H9 (cell line): ENCODE measurements at regions not wholly inside any gene's neighbourhood (a gene's known extent, or its start where the extent isn't known, plus 50 kb on each side); places are given as distances from the start of the nearest gene placed in this dataset.

ENCODE experiments used
- DNase-seq: peaks from one replicate; pipeline ENCODE4 v3.0.0-alpha.2; 2017
- H2AFZ ChIP-seq: one replicate; pipeline ENCODE4 v1.6.1; 2013; ENCODE audit warnings: mild to moderate bottlenecking, low read length, control low read depth, moderate library complexity
- H2AK5ac ChIP-seq: 2 replicates; pipeline ENCODE4 v1.6.1; 2013; ENCODE audit warnings: low read length, control low read depth, mixed read lengths; ENCODE audit not compliant: insufficient read length
- H2BK120ac ChIP-seq: one replicate; pipeline ENCODE4 v1.6.1; 2013; ENCODE audit warnings: low read depth, mild to moderate bottlenecking, low read length, control low read depth, inconsistent platforms; ENCODE audit not compliant: poor library complexity, severe bottlenecking
- H2BK12ac ChIP-seq: 2 replicates; pipeline ENCODE4 v1.6.1; 2013; ENCODE audit warnings: low read length, control low read depth, mixed read lengths, low read depth; ENCODE audit not compliant: insufficient read length
- H2BK15ac ChIP-seq: 2 replicates; pipeline ENCODE4 v1.6.1; 2013; ENCODE audit warnings: low read depth, low read length, control low read depth
- H2BK20ac ChIP-seq: one replicate; pipeline ENCODE4 v1.6.1; 2013; ENCODE audit warnings: low read depth, mild to moderate bottlenecking, low read length, control low read depth, inconsistent platforms; ENCODE audit not compliant: poor library complexity, severe bottlenecking
- H2BK5ac ChIP-seq: 2 replicates; pipeline ENCODE4 v1.6.1; 2013; ENCODE audit warnings: low read length, control low read depth, mixed read lengths; ENCODE audit not compliant: insufficient read length
- H3K14ac ChIP-seq: 2 replicates; pipeline ENCODE4 v1.6.1; 2013; ENCODE audit warnings: low read length, control low read depth; ENCODE audit not compliant: insufficient read depth
- H3K18ac ChIP-seq: 2 replicates; pipeline ENCODE4 v1.6.1; 2013; ENCODE audit warnings: low read depth, mild to moderate bottlenecking, mixed read lengths, low read length, control low read depth; ENCODE audit not compliant: insufficient read length
- H3K23ac ChIP-seq: 2 replicates; pipeline ENCODE4 v1.6.1; 2013; ENCODE audit warnings: low read length, control low read depth, mixed read lengths, low read depth; ENCODE audit not compliant: insufficient read length
- H3K23me2 ChIP-seq: 2 replicates; pipeline ENCODE4 v1.6.1; 2013; ENCODE audit warnings: low read depth, mild to moderate bottlenecking, mixed read lengths, low read length, control low read depth; ENCODE audit not compliant: insufficient read length, poor library complexity, severe bottlenecking
- H3K27ac ChIP-seq: 2 replicates; pipeline ENCODE4 v1.5.1; 2013; ENCODE audit warnings: low read length, control low read depth, mixed read lengths, low read depth; ENCODE audit not compliant: insufficient read length
- H3K27me3 ChIP-seq: 2 replicates; pipeline ENCODE4 v1.6.1; 2013; ENCODE audit warnings: low read length, control low read depth, inconsistent platforms; ENCODE audit not compliant: insufficient read depth
- H3K4ac ChIP-seq: 2 replicates; pipeline ENCODE4 v1.6.1; 2013; ENCODE audit warnings: low read depth, mild to moderate bottlenecking, control low read depth, inconsistent platforms, low read length, moderate library complexity
- H3K4me1 ChIP-seq: 2 replicates; pipeline ENCODE4 v1.6.1; 2013; ENCODE audit warnings: low read length, control low read depth, inconsistent platforms; ENCODE audit not compliant: insufficient read depth
- H3K4me2 ChIP-seq: 2 replicates; pipeline ENCODE4 v1.6.1; 2013; ENCODE audit warnings: low read length, control low read depth, mixed read lengths; ENCODE audit not compliant: insufficient read length, insufficient read depth
- H3K56ac ChIP-seq: 2 replicates; pipeline ENCODE4 v1.6.1; 2013; ENCODE audit warnings: low read depth, mild to moderate bottlenecking, mixed read lengths, low read length, control low read depth; ENCODE audit not compliant: insufficient read length
- H3K79me1 ChIP-seq: 2 replicates; pipeline ENCODE4 v1.6.1; 2013; ENCODE audit warnings: low read depth, mild to moderate bottlenecking, moderate library complexity, low read length, control low read depth, inconsistent platforms; ENCODE audit not compliant: insufficient read depth, poor library complexity, severe bottlenecking
- H3K79me2 ChIP-seq: 2 replicates; pipeline ENCODE4 v1.6.1; 2013; ENCODE audit warnings: low read length, control low read depth, inconsistent platforms; ENCODE audit not compliant: insufficient read depth
- H3K9ac ChIP-seq: 2 replicates; pipeline ENCODE4 v1.6.1; 2013; ENCODE audit warnings: low read length, control low read depth, mixed read lengths; ENCODE audit not compliant: insufficient read length; ENCODE audit errors: extremely low read depth
- H3K9me3 ChIP-seq: one replicate; pipeline ENCODE4 v1.6.1; 2013; ENCODE audit warnings: low read depth, low read length, inconsistent platforms; ENCODE audit not compliant: control insufficient read depth
- H3T11ph ChIP-seq: one replicate; pipeline ENCODE4 v1.6.1; 2013; ENCODE audit warnings: mild to moderate bottlenecking, low read length, control low read depth, inconsistent platforms
- H4K20me1 ChIP-seq: one replicate; pipeline ENCODE4 v1.6.1; 2013; ENCODE audit not compliant: control insufficient read depth, insufficient read length, insufficient read depth
- H4K5ac ChIP-seq: 2 replicates; pipeline ENCODE4 v1.6.1; 2013; ENCODE audit warnings: low read depth, mild to moderate bottlenecking, mixed read lengths, low read length, control low read depth; ENCODE audit not compliant: insufficient read length
- H4K8ac ChIP-seq: replicated peaks from 2 replicates; pipeline ENCODE4 v1.6.1; 2013; ENCODE audit warnings: low read length, control low read depth, mixed read lengths, low read depth; ENCODE audit not compliant: insufficient read length
- H4K91ac ChIP-seq: 2 replicates; pipeline ENCODE4 v1.6.1; 2013; ENCODE audit warnings: low read depth, mild to moderate bottlenecking, moderate library complexity, mixed read lengths, low read length, control low read depth; ENCODE audit not compliant: insufficient read length
- H3K27ac Mint-ChIP-seq, 3 experiments: 2 replicates in 2 of 3; 3 replicates in 1 of 3; pipeline ENCODE4 v1.8.0; 2020 to 2021; ENCODE audit warnings: mixed read lengths in 3 of 3, mild to moderate bottlenecking in 1 of 3, moderate library complexity in 1 of 3
- H3K27me3 Mint-ChIP-seq: 2 replicates; pipeline ENCODE4 v1.8.0; 2021; ENCODE audit warnings: low read depth, mild to moderate bottlenecking, moderate library complexity, mixed read lengths
- H3K36me3 Mint-ChIP-seq, 3 experiments: 2 replicates in 2 of 3; 3 replicates in 1 of 3; pipeline ENCODE4 v1.8.0; 2020 to 2021; ENCODE audit warnings: low read depth in 3 of 3, mixed read lengths in 3 of 3; ENCODE audit not compliant: insufficient read depth in 1 of 3
- H3K4me1 Mint-ChIP-seq, 2 experiments: 2 replicates each; pipeline ENCODE4 v1.8.0; 2020; ENCODE audit warnings: mixed read lengths in 2 of 2
- H3K4me3 Mint-ChIP-seq, 2 experiments: 2 replicates in 1 of 2; 3 replicates in 1 of 2; pipeline ENCODE4 v1.8.0; 2020 to 2021; ENCODE audit warnings: mild to moderate bottlenecking in 2 of 2, mixed read lengths in 2 of 2, moderate library complexity in 1 of 2
- H3K9me3 Mint-ChIP-seq, 2 experiments: 2 replicates in 1 of 2; 3 replicates in 1 of 2; pipeline ENCODE4 v1.8.0; 2020; ENCODE audit warnings: mild to moderate bottlenecking in 2 of 2, mixed read lengths in 2 of 2, moderate library complexity in 1 of 2
- WGBS: extraction: QIAGEN DNeasy Blood & Tissue Kit; methylation state at CpG from one replicate; pipeline ENCODE4 v1.1.7; 2013; ENCODE audit warnings: missing lambda C conversion rate, low lambda C conversion rate, mixed read lengths; ENCODE audit not compliant: insufficient read length; ENCODE audit errors: extremely low coverage; 5-methylcytosine and 5-hydroxymethylcytosine counted together
- TF ChIP-seq, protein P1 (sequence below): fragments of 200-600 bp; sonication (generic); conservative IDR thresholded peaks from 3 replicates; pipeline ENCODE4 v1.8.0; 2021; ENCODE audit warnings: antibody characterized with exemption, mild to moderate bottlenecking

DNA sequence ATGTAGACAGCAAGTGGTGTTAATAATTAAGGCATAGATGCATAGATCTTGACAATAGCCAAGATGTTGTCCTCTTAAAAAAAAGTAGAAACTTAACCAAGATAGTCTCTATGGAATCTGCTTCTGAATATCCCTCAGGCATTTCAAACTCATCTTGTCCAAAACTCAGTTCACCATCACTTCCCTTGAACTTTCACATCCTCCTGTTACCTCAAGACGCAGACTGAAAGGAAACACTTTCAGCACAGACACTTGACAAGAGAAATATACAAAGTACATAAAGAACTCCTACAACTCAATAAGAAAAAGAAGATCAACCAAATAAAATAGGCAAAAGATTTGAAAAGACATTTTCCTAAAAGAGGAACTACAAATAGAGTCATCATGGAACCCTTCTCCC, 451.1 kb downstream of the FOXO1 start:
- no peak overlapping the region for H3K27ac ChIP-seq
- Mint-ChIP-seq H3K27me3 (no peaks in the 10 kb centered on the region), H3K4me1 (peaks cover 9 to 13% of the 10 kb centered on the region in 2 experiments), H3K9me3 (no peaks in the 10 kb centered on the region), H3K36me3 (no peaks in the 10 kb centered on the region), H3K4me3 (no peak overlapping the region), H3K27ac (no peak overlapping the region)
- no peak overlapping the region for H2BK12ac ChIP-seq
- H3K4me2 ChIP-seq = no peak overlapping the region
- no peak overlapping the region for H2BK120ac ChIP-seq
- no peak overlapping the region for H3T11ph ChIP-seq
- H3K27me3 ChIP-seq = no peaks in the 10 kb centered on the region
- DNase-seq = no peak
- no peaks in the 10 kb centered on the region for H3K23me2 ChIP-seq
- no peak overlapping the region for H3K56ac ChIP-seq
- H3K4me1 ChIP-seq = no peaks in the 10 kb centered on the region
- H2AFZ ChIP-seq = no peak overlapping the region
- H3K4ac ChIP-seq = no peak overlapping the region
- TF ChIP-seq, protein P1, sequence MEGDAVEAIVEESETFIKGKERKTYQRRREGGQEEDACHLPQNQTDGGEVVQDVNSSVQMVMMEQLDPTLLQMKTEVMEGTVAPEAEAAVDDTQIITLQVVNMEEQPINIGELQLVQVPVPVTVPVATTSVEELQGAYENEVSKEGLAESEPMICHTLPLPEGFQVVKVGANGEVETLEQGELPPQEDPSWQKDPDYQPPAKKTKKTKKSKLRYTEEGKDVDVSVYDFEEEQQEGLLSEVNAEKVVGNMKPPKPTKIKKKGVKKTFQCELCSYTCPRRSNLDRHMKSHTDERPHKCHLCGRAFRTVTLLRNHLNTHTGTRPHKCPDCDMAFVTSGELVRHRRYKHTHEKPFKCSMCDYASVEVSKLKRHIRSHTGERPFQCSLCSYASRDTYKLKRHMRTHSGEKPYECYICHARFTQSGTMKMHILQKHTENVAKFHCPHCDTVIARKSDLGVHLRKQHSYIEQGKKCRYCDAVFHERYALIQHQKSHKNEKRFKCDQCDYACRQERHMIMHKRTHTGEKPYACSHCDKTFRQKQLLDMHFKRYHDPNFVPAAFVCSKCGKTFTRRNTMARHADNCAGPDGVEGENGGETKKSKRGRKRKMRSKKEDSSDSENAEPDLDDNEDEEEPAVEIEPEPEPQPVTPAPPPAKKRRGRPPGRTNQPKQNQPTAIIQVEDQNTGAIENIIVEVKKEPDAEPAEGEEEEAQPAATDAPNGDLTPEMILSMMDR = no peak
- WGBS = no CpG with 5 or more reads among the region's 1 CpG
- H4K20me1 ChIP-seq = no peaks in the 10 kb centered on the region
- no peak overlapping the region for H2BK20ac ChIP-seq
- H3K9ac ChIP-seq = no peak overlapping the region
- no peak overlapping the region for H3K18ac ChIP-seq
- no peak overlapping the region for H2BK15ac ChIP-seq
- H2AK5ac ChIP-seq = no peak overlapping the region
- no peak overlapping the region for H4K5ac ChIP-seq
- H3K79me2 ChIP-seq = no peaks in the 10 kb centered on the region
- H3K9me3 ChIP-seq = no peaks in the 10 kb centered on the region
- H4K91ac ChIP-seq = no peak overlapping the region
- no peak overlapping the region for H4K8ac ChIP-seq
- H2BK5ac ChIP-seq = no peak overlapping the region
- no peak overlapping the region for H3K23ac ChIP-seq
- H3K14ac ChIP-seq = no peak overlapping the region
- H3K79me1 ChIP-seq = no peaks in the 10 kb centered on the region
